Activated CD8-positive, alpha-beta T cell treated with anti-CD3 and anti-CD28 coated beads for 36 hours (primary cell): ENCODE measurements at regions not wholly inside any gene's neighbourhood (a gene's known extent, or its start where the extent isn't known, plus 50 kb on each side); places are given as distances from the start of the nearest gene placed in this dataset.
A peak's percentile ranks its signal among the peaks of the same experiment; 100 is the strongest.

Source experiments
- ATAC-seq: fragments of 200-7000 bp; cut with Tn5 transposase; one replicate; pipeline ENCODE4 v1.10.0; 2021; ENCODE audit warnings: mild to moderate bottlenecking, moderate library complexity
- CTCF ChIA-PET: fragments of 350-600 bp; sonication (Branson Sonifier 250); formaldehyde crosslinking; loops from one replicate; lab custom pipeline; 2021; ENCODE audit warnings: antibody characterized with exemption; lab: Charles Lee
- POLR2A ChIA-PET: fragments of 350-600 bp; sonication (Branson Sonifier 250); formaldehyde crosslinking; loops from one replicate; lab custom pipeline; 2021; ENCODE audit warnings: antibody characterized with exemption; lab: Charles Lee
- DNase-seq: peaks from one replicate; pipeline ENCODE4 v3.0.0-alpha.2; 2020
- H3K27ac Mint-ChIP-seq: one replicate; pipeline ENCODE4 v1.8.0; 2021; ENCODE audit warnings: mild to moderate bottlenecking, mixed read lengths
- H3K27me3 Mint-ChIP-seq: one replicate; pipeline ENCODE4 v1.8.0; 2021; ENCODE audit warnings: mixed read lengths
- H3K36me3 Mint-ChIP-seq: one replicate; pipeline ENCODE4 v1.8.0; 2021; ENCODE audit warnings: low read depth, mixed read lengths
- H3K4me1 Mint-ChIP-seq: one replicate; pipeline ENCODE4 v1.8.0; 2021; ENCODE audit warnings: low read depth, mixed read lengths
- H3K4me3 Mint-ChIP-seq: one replicate; pipeline ENCODE4 v1.8.0; 2021; ENCODE audit warnings: mild to moderate bottlenecking, moderate library complexity, mixed read lengths
- H3K9me3 Mint-ChIP-seq: one replicate; pipeline ENCODE4 v1.8.0; 2021; ENCODE audit warnings: mixed read lengths
- intact Hi-C: fragments of 100-400 bp; cut with micrococcal nuclease; formaldehyde crosslinking; loops from one replicate; pipeline ENCODE4 v1.10.0; 2022
- TF ChIP-seq, protein P1 (sequence below): fragments of 200-600 bp; IDR thresholded peaks from one replicate; pipeline ENCODE4 v1.8.0; 2022; ENCODE audit warnings: antibody characterized with exemption, mild to moderate bottlenecking

DNA sequence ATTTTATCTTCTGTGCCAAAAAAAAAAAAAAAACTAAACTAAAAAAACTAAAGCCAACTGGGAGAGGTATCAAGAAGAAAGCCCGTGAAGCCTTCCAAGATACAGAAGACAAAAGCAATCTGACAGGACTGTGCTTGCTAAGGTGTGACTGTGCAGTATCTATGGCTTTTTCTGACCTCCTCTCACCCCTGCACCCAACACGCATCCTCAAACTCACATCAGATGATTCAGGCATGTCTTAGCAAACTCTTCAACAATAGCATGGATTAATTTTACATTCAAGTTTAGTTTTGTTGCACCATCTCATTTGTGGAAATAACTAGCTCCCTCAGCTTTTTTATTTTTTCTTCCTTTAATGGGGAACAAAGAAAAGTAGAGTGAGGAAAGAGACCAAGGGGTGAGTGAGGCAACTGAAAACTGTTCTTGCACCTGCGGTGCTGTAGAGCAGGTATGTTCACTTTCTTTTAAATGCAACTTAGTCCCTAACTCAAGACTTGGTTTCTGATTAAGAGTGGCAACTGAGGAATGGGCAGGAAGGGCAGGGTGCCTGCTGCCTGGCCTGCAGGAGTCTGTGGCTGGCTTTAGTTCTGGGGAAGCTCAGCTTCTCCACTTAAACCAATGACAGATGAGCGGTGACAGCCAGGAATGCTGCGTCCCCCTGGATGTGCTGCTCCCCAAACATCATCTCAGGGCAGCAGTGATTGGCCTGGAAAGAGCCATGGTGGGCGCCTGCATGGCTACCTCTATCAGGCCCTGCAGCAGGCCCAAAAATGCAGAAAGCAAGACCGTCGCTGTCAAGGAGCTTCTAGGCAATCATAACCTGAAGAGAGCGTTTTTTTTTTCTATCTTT lies 71.3 kb upstream of the LRRC8B start:
- no peak overlapping the region for H3K27ac Mint-ChIP-seq
- DNase-seq (no peak), ATAC-seq (no peak)
- H3K27me3 Mint-ChIP-seq, result peaks cover 19% of the 10 kb centered on the region
- intact Hi-C loops, result loop anchor here (5.0 kb wide), 3 partner anchors 71 to 256 kb away; partner anchors contain the start of genes GBP4 and GBP6
- TF ChIP-seq, protein P1, sequence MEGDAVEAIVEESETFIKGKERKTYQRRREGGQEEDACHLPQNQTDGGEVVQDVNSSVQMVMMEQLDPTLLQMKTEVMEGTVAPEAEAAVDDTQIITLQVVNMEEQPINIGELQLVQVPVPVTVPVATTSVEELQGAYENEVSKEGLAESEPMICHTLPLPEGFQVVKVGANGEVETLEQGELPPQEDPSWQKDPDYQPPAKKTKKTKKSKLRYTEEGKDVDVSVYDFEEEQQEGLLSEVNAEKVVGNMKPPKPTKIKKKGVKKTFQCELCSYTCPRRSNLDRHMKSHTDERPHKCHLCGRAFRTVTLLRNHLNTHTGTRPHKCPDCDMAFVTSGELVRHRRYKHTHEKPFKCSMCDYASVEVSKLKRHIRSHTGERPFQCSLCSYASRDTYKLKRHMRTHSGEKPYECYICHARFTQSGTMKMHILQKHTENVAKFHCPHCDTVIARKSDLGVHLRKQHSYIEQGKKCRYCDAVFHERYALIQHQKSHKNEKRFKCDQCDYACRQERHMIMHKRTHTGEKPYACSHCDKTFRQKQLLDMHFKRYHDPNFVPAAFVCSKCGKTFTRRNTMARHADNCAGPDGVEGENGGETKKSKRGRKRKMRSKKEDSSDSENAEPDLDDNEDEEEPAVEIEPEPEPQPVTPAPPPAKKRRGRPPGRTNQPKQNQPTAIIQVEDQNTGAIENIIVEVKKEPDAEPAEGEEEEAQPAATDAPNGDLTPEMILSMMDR, result no peak
- H3K36me3 Mint-ChIP-seq, result no peaks in the 10 kb centered on the region
- no peaks in the 10 kb centered on the region for H3K9me3 Mint-ChIP-seq
- POLR2A ChIA-PET, result no interaction called here
- CTCF ChIA-PET, result interaction anchor here (0.8 to 2.1 kb wide), 12 partner anchors 19 to 479 kb away, joined by 3 to 13 read pairs (median 4); partner anchors contain the start of gene GBP4
- H3K4me3 Mint-ChIP-seq, result no peak overlapping the region
- H3K4me1 Mint-ChIP-seq, result peaks cover 31% of the 10 kb centered on the region

DNA sequence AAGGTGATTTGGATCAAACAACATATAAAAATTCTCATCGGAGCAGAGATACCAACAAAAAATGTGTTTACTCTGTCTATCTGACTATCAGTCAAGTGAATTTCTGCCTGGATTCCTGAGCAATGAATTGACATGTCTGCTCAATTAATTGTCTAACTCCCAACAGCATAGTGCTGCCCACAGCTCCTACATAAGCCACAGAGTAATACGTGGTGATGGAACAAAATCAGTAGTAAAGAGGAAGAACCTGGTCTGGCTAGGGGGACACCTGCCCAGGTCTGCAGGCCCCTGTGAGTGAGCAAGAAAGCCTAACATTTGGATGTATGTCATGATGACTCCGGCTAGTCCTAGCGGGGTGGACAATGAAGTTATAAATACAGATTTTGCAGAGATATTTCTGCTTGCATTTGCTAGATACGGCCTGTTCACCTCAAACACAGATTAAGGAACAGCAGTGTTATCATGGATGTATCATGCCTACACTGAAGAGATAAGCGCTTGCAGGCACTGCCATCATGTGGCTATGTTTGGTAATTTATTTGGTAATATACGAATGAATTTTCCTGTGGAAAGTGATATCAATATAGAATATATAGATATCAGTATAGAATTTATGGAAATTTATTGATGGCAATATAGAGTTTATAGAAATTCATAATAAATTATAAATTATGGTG lies 69.6 kb upstream of the LRRC8B start:
- peak; percentile 79 for DNase-seq
- no peaks in the 10 kb centered on the region for H3K36me3 Mint-ChIP-seq
- H3K4me1 Mint-ChIP-seq, result peaks cover 29% of the 10 kb centered on the region
- H3K4me3 Mint-ChIP-seq, result no peak overlapping the region
- ATAC-seq, result peak; percentile 64
- no peaks in the 10 kb centered on the region for H3K9me3 Mint-ChIP-seq
- intact Hi-C loops, result loop anchor here (5.0 kb wide), 4 partner anchors 73 to 458 kb away; partner anchors contain the start of genes GBP4 and GBP6
- H3K27me3 Mint-ChIP-seq, result peaks cover 21% of the 10 kb centered on the region
- ChIA-PET CTCF (interaction anchor here (0.9 to 3.0 kb wide), 13 partner anchors 15 to 481 kb away, joined by 3 to 18 read pairs (median 4); no protein-coding TSS in a partner anchor), POLR2A (interaction anchor here (0.7 to 0.8 kb wide), 2 partner anchors 236 to 328 kb away, joined by 3 to 4 read pairs; no protein-coding TSS in a partner anchor)
- H3K27ac Mint-ChIP-seq, result no peak overlapping the region
- TF ChIP-seq, protein P1, result peak; percentile 90

DNA sequence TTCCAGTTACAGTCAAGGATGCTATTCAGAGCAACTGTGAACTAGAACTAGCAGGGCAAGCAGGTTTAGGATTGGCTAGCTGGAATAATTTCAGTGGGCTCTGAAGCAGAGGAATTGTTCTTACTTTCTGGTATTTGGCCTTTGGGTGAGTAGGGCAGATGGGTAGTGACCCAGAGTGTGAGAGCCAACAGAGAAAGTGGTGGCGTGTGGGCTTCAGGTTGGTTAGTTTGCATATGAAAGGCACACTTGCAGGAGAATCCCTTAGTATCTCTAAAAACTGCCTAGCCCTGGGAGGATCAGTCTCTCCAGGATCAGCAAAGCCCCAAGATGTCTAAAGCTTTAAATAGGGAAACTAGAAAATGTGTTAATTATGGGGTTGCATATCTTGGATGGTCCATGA lies 67.6 kb upstream of the LRRC8B start:
- Mint-ChIP-seq H3K9me3 (no peaks in the 10 kb centered on the region), H3K27me3 (peaks cover 37% of the 10 kb centered on the region), H3K36me3 (no peaks in the 10 kb centered on the region), H3K27ac (no peak overlapping the region), H3K4me1 (peaks cover 10% of the 10 kb centered on the region), H3K4me3 (no peak overlapping the region)
- ChIA-PET POLR2A (no interaction called here), CTCF (interaction anchor here (1.0 to 3.0 kb wide), 10 partner anchors 99 to 579 kb away, joined by 3 to 18 read pairs (median 4); no protein-coding TSS in a partner anchor)
- ATAC-seq, result no peak
- DNase-seq, result no peak
- TF ChIP-seq, protein P1, result no peak
- intact Hi-C loops, result loop anchor here (5.0 kb wide), 1 partner anchor 460 kb away; no protein-coding TSS in a partner anchor

DNA sequence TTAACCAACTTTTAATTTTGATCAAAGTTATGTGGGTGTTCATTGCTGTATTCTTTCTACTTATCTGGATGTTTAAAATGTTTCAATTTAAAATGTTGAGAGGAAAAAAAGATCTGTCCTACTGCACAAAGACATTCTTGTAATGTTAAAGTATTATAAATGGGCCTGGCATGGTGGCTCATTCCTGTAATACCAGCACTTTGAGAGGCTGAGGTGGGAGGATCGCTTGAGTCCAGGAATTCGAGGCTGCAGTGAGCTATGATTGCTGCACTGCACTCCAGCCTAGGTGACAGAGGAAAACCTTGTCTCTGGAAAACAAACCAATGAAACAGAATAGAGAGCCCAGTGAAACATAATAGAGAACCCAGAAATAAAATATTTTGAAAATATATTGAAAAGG lies 65.5 kb upstream of the LRRC8B start:
- Mint-ChIP-seq H3K9me3 (no peaks in the 10 kb centered on the region), H3K4me1 (peaks cover 12% of the 10 kb centered on the region), H3K27ac (no peak overlapping the region), H3K27me3 (peaks cover 42% of the 10 kb centered on the region), H3K4me3 (no peak overlapping the region), H3K36me3 (no peaks in the 10 kb centered on the region)
- ChIA-PET CTCF (interaction anchor here (0.7 kb wide), 1 partner anchor 40 kb away, joined by 3 read pairs; no protein-coding TSS in a partner anchor), POLR2A (no interaction called here)
- TF ChIP-seq, protein P1, result no peak
- DNase-seq, result no peak
- intact Hi-C loops, result loop anchor here (5.0 kb wide), 1 partner anchor 462 kb away; no protein-coding TSS in a partner anchor
- no peak for ATAC-seq
